K562 (cell line): ENCODE measurements at regions not wholly inside any gene's neighbourhood (a gene's known extent, or its start where the extent isn't known, plus 50 kb on each side); places are given as distances from the start of the nearest gene placed in this dataset.

Experiments used
- CREM ChIP-seq: IDR thresholded peaks from 2 replicates; pipeline ENCODE4 v1.6.1; 2014; ENCODE audit warnings: antibody characterized with exemption, low read depth
- CTCF ChIP-seq, 3 experiments: IDR thresholded peaks in 2 of 3; conservative IDR thresholded peaks in 1 of 3; 2 replicates each; pipeline ENCODE4 v1.5.1; 2011 to 2012; ENCODE audit warnings: low read length in 3 of 3, mild to moderate bottlenecking in 3 of 3, control low read depth in 2 of 3, improper control_type of control experiment in 1 of 3, inconsistent platforms in 1 of 3, low read depth in 1 of 3, mixed read lengths in 1 of 3, moderate library complexity in 1 of 3; ENCODE audit not compliant: insufficient read depth in 2 of 3
- FOXA1 ChIP-seq: fragments of 450-650 bp; IDR thresholded peaks from 2 replicates; pipeline ENCODE4 v1.6.1; 2016; ENCODE audit warnings: mild to moderate bottlenecking, borderline replicate concordance
- IRF2 ChIP-seq: sonication (generic); formaldehyde crosslinking; IDR thresholded peaks from 2 replicates; pipeline ENCODE4 v1.8.1; 2022; ENCODE audit warnings: mild to moderate bottlenecking, missing genetic modification reagents
- MAZ ChIP-seq, 2 experiments: fragments of 450-650 bp in 1 of 2; sonication (generic) in 1 of 2; formaldehyde crosslinking; IDR thresholded peaks in 1 of 2; conservative IDR thresholded peaks in 1 of 2; 2 replicates each; pipeline versions ENCODE4 v1.4.0 to v1.5.0; 2020; ENCODE audit warnings: mild to moderate bottlenecking in 1 of 2, missing genetic modification reagents in 1 of 2
- SAP30 ChIP-seq: fragments of 200-600 bp; sonication (generic); IDR thresholded peaks from 2 replicates; pipeline ENCODE4 v1.6.1; 2012; ENCODE audit warnings: borderline replicate concordance, low read depth, mild to moderate bottlenecking, moderate library complexity, low read length, control low read depth, inconsistent platforms; ENCODE audit not compliant: insufficient read depth, poor library complexity, severe bottlenecking
- SMC3 ChIP-seq: conservative IDR thresholded peaks from 2 replicates; pipeline ENCODE4 v1.6.1; 2011; ENCODE audit warnings: low read depth, low read length, improper control_type of control experiment; ENCODE audit not compliant: insufficient read depth
- YY1 ChIP-seq, 3 experiments: IDR thresholded peaks; 2 replicates each; pipeline ENCODE4 v1.6.1; 2011; ENCODE audit warnings: low read length in 2 of 3, mild to moderate bottlenecking in 2 of 3, moderate library complexity in 2 of 3, borderline replicate concordance in 1 of 3, control low read depth in 1 of 3, low read depth in 1 of 3; ENCODE audit not compliant: insufficient read depth in 3 of 3, insufficient replicate concordance in 2 of 3, control insufficient read depth in 1 of 3, insufficient read length in 1 of 3; ENCODE audit errors: extremely low read depth in 1 of 3
- ZNF444 ChIP-seq: fragments of 250-450 bp; sonication (Bioruptor Pico); IDR thresholded peaks from 2 replicates; pipeline ENCODE4 v1.4.0; 2020; ENCODE audit warnings: mild to moderate bottlenecking, moderate library complexity
- ZNF764 ChIP-seq: fragments of 250-450 bp; sonication (Bioruptor Pico); IDR thresholded peaks from 2 replicates; pipeline ENCODE4 v1.4.0; 2020; ENCODE audit warnings: low read depth, mild to moderate bottlenecking, moderate library complexity
- TF ChIP-seq, protein P1 (sequence below), 2 experiments: fragments of 450-650 bp in 1 of 2; sonication (generic) in 1 of 2; formaldehyde crosslinking in 1 of 2; IDR thresholded peaks in 1 of 2; conservative IDR thresholded peaks in 1 of 2; 2 replicates each; pipeline versions ENCODE4 v1.6.1 to v1.8.1; 2016 to 2023; ENCODE audit warnings: mild to moderate bottlenecking in 2 of 2, moderate library complexity in 2 of 2, inconsistent platforms in 1 of 2, missing genetic modification reagents in 1 of 2
- TF ChIP-seq, protein P2 (sequence below), 2 experiments: fragments of 450-650 bp; formaldehyde crosslinking in 1 of 2; IDR thresholded peaks; 2 replicates each; pipeline versions ENCODE4 v1.4.0 to v1.6.1; 2014 to 2020; ENCODE audit warnings: mild to moderate bottlenecking in 2 of 2, borderline replicate concordance in 1 of 2, low read depth in 1 of 2

- no peak for TF ChIP-seq SAP30
- no peak for TF ChIP-seq CREM
- TF ChIP-seq CTCF (IDR thresholded peaks at IDR 0.05 in 2 of 3, conservative IDR thresholded peaks at IDR 0.05 in 1 of 3; ENCODE audit: insufficient read depth in 2 of 3, low read depth in 1 of 3, low read length in 3 of 3), result no peak
- TF ChIP-seq, protein P1, sequence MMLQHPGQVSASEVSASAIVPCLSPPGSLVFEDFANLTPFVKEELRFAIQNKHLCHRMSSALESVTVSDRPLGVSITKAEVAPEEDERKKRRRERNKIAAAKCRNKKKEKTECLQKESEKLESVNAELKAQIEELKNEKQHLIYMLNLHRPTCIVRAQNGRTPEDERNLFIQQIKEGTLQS (IDR thresholded peaks at IDR 0.05), result no peak
- TF ChIP-seq, protein P1 (CRISPR knock-in tag; conservative IDR thresholded peaks at IDR 0.05), result no peak
- no peak for TF ChIP-seq MAZ (CRISPR knock-in tag; conservative IDR thresholded peaks at IDR 0.05 in 1 of 2, IDR thresholded peaks at IDR 0.05 in 1 of 2)
- TF ChIP-seq, protein P2, sequence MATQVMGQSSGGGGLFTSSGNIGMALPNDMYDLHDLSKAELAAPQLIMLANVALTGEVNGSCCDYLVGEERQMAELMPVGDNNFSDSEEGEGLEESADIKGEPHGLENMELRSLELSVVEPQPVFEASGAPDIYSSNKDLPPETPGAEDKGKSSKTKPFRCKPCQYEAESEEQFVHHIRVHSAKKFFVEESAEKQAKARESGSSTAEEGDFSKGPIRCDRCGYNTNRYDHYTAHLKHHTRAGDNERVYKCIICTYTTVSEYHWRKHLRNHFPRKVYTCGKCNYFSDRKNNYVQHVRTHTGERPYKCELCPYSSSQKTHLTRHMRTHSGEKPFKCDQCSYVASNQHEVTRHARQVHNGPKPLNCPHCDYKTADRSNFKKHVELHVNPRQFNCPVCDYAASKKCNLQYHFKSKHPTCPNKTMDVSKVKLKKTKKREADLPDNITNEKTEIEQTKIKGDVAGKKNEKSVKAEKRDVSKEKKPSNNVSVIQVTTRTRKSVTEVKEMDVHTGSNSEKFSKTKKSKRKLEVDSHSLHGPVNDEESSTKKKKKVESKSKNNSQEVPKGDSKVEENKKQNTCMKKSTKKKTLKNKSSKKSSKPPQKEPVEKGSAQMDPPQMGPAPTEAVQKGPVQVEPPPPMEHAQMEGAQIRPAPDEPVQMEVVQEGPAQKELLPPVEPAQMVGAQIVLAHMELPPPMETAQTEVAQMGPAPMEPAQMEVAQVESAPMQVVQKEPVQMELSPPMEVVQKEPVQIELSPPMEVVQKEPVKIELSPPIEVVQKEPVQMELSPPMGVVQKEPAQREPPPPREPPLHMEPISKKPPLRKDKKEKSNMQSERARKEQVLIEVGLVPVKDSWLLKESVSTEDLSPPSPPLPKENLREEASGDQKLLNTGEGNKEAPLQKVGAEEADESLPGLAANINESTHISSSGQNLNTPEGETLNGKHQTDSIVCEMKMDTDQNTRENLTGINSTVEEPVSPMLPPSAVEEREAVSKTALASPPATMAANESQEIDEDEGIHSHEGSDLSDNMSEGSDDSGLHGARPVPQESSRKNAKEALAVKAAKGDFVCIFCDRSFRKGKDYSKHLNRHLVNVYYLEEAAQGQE (IDR thresholded peaks at IDR 0.05; ENCODE audit: borderline replicate concordance), result no peak
- TF ChIP-seq, protein P2 (CRISPR knock-in tag; IDR thresholded peaks at IDR 0.05; ENCODE audit: low read depth), result no peak
- no peak for TF ChIP-seq IRF2
- no peak for TF ChIP-seq ZNF764 (CRISPR knock-in tag)
- TF ChIP-seq FOXA1, result no peak
- no peak for TF ChIP-seq SMC3
- TF ChIP-seq ZNF444, result no peak
- TF ChIP-seq YY1 (IDR thresholded peaks at IDR 0.05; ENCODE audit: borderline replicate concordance in 1 of 3, control insufficient read depth in 1 of 3, extremely low read depth in 1 of 3, insufficient read depth in 3 of 3, insufficient read length in 1 of 3, insufficient replicate concordance in 2 of 3, low read depth in 1 of 3, low read length in 2 of 3), result no peak
Observed at GRCh38 chr17:52636443-52636842, 477.9 kb upstream of the CA10 start.
